Activated naive CD8-positive, alpha-beta T cell treated with anti-CD3 and anti-CD28 coated beads, Interleukin-2, amount 50 U/mL, for 24 hours (primary cell): ENCODE measurements at regions not wholly inside any gene's neighbourhood (a gene's known extent, or its start where the extent isn't known, plus 50 kb on each side); places are given as distances from the start of the nearest gene placed in this dataset.

Source experiments
- ATAC-seq: fragments of 150-1000 bp; cut with Tn5 transposase; one replicate; pipeline ENCODE4 v1.10.0; 2021
- DNase-seq: peaks from one replicate; pipeline ENCODE4 v3.0.0; 2021
- H3K27ac Mint-ChIP-seq: one replicate; pipeline ENCODE4 v1.8.0; 2021; ENCODE audit warnings: mild to moderate bottlenecking, mixed read lengths
- H3K27me3 Mint-ChIP-seq: one replicate; pipeline ENCODE4 v1.8.0; 2021; ENCODE audit warnings: mixed read lengths
- H3K36me3 Mint-ChIP-seq: one replicate; pipeline ENCODE4 v1.8.0; 2021; ENCODE audit warnings: low read depth, mixed read lengths
- H3K4me1 Mint-ChIP-seq: one replicate; pipeline ENCODE4 v1.8.0; 2021; ENCODE audit warnings: mixed read lengths
- H3K4me3 Mint-ChIP-seq: one replicate; pipeline ENCODE4 v1.8.0; 2021; ENCODE audit warnings: mild to moderate bottlenecking, moderate library complexity, mixed read lengths
- H3K9me3 Mint-ChIP-seq: one replicate; pipeline ENCODE4 v1.8.0; 2021; ENCODE audit warnings: mixed read lengths

DNA sequence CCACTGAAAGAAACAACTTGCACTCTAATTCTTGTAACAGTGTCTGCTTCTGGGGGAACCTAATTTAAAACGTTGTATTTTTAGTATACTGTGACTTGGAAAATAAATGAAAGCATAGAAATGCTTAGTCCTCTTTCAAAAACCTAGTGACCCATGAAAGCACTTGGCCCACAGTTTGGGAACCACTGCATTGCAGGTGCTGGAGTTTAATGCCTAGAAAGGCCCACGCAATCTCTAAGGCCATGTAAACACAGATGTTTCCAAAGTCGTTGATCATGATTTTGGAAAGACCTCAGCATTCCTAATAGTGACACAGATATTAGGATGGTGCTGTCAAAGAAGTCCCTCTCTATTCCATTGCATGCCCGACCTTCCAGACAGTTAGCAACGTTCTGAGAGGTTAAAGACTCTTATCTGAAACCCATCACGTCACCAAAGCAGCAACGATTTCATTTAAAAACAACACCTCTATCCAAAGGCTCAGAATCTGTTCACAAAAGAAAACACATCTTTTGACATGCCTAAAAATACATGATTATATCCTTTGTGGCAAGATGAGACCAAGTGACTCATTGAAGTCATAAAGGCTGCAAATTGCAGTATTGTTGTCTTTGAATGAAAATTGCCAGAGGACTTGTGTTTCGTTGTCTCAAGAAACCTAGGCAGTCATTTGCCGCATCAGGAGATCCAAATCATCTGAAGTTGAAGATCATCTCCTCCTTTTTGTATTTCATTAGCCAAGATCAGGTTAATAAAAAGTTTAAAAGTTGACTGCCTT lies 328.0 kb upstream of the ZNF507 start:
- H3K27me3 Mint-ChIP-seq = no peaks in the 10 kb centered on the region
- ATAC-seq (no peak), DNase-seq (no peak)
- peaks cover 5% of the 10 kb centered on the region for H3K9me3 Mint-ChIP-seq
- no peak overlapping the region for H3K4me3 Mint-ChIP-seq
- H3K27ac Mint-ChIP-seq = no peak overlapping the region
- no peaks in the 10 kb centered on the region for H3K4me1 Mint-ChIP-seq
- no peaks in the 10 kb centered on the region for H3K36me3 Mint-ChIP-seq

DNA sequence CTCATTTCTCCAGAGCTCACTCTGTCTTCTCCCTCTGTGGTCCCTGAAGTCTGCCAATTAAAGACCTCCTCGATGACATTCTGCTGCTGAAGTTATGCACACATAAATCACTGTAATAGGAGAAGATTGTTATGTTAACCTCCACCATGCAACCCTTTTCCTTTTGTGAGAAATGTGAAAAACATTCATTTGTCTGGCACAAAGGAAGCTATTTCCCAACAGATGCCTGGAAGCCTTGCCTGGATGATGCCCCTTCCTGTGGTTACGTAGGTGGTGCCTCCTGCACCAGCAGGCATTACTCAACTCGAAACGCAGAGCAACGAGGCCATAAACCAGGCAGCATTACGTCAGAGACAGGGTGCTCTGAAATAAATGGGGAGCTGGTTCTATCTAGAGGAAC lies 327.4 kb upstream of the ZNF507 start:
- DNase-seq = no peak
- Mint-ChIP-seq H3K27ac (no peak overlapping the region), H3K4me3 (no peak overlapping the region), H3K27me3 (no peaks in the 10 kb centered on the region), H3K4me1 (no peaks in the 10 kb centered on the region), H3K9me3 (peaks cover 5% of the 10 kb centered on the region), H3K36me3 (no peaks in the 10 kb centered on the region)
- no peak for ATAC-seq

GRCh38 chr19:32020538-32020937 lies 324.9 kb upstream of the ZNF507 start:
- H3K27ac Mint-ChIP-seq = no peak overlapping the region
- no peaks in the 10 kb centered on the region for H3K4me1 Mint-ChIP-seq
- ATAC-seq (no peak), DNase-seq (no peak)
- no peaks in the 10 kb centered on the region for H3K27me3 Mint-ChIP-seq
- no peak overlapping the region for H3K4me3 Mint-ChIP-seq
- H3K9me3 Mint-ChIP-seq = peaks cover 9% of the 10 kb centered on the region
- H3K36me3 Mint-ChIP-seq = no peaks in the 10 kb centered on the region

DNA sequence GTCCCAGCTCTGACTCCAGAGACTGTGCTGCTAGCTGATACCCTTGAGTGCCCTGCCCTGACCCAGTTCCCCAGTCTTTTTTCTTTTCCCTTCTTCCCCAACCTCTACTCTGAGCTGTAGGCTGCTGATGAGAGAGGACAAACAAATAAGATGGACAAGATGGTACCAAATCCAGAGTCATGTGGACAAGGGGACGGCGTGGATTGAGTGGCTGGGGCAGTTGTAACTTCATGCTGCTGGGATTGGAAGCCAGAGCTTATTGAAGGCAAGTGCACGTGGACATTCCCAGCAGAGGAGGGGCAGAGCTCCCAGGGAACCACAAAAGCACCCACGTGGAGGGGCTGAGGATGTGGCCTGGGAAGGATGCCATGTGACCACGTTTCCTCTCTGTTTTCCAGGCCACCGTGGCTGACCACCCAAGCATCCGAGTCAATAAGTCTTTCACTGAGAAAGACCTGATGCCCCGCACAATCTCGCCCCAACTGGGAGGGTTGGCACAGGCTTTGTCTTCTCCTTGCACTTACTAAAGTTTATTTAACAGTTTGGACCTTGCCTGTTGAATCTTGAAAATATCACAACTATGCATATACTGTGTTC lies 323.3 kb upstream of the ZNF507 start:
- no peak overlapping the region for H3K4me3 Mint-ChIP-seq
- no peak overlapping the region for H3K27ac Mint-ChIP-seq
- H3K36me3 Mint-ChIP-seq = no peaks in the 10 kb centered on the region
- ATAC-seq (no peak), DNase-seq (no peak)
- no peaks in the 10 kb centered on the region for H3K27me3 Mint-ChIP-seq
- no peaks in the 10 kb centered on the region for H3K4me1 Mint-ChIP-seq
- peaks cover 17% of the 10 kb centered on the region for H3K9me3 Mint-ChIP-seq

DNA sequence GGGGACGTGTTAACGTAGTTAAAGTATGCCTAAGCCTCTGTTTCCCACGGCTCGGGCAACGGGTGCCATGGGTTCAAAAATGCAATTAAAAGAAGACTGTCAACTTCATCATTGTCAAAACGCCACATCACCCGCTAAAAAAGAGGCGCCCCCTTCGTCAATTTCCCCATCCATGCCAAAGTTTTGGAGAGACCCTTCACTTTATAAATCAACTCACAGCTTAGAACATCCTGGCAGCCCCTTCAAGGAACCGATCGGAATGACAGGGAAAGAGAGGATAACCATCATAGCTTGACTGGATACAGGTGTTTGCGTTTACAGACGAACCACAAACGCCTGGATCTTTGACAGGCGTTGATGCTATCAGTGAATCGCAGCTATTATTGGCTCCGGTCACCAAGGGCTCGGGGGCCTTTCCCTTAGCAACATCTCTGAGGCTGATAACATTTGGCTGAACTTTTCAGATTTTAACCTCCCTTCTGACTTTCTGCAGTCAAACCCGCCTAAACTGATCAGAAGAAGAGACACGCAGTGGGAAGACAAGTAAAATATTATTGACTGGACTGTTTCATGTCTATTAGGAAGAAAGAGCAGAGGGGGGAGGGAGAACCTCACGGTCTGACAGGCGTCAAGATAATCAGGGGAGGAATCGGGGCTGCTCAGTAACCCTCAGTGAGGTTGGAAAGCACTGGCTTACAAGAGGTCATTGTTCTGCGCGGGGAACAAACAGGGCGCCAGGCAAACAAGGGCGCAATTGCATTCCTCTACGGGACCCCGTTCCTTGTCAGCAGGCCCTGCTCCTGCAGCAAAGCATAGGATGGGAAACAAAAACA lies 322.5 kb upstream of the ZNF507 start:
- H3K4me1 Mint-ChIP-seq = no peaks in the 10 kb centered on the region
- H3K9me3 Mint-ChIP-seq = peaks cover 18% of the 10 kb centered on the region
- H3K27me3 Mint-ChIP-seq = no peaks in the 10 kb centered on the region
- ATAC-seq (no peak), DNase-seq (no peak)
- no peaks in the 10 kb centered on the region for H3K36me3 Mint-ChIP-seq
- H3K4me3 Mint-ChIP-seq = no peak overlapping the region
- H3K27ac Mint-ChIP-seq = no peak overlapping the region

DNA sequence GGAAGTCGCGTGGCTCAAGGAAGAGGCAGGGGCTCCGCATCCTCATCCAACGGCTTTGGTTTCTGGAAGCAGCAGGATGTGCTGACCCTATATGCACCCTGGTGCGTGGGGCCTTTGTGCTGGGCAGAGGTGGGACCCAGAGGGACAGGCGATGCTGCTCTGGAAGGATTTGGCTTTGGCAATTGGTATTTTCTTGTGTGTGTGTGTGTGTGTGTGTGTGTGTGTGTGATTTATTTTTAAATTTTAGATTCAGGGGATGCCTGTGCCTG lies 321.9 kb upstream of the ZNF507 start:
- Mint-ChIP-seq H3K4me1 (no peaks in the 10 kb centered on the region), H3K36me3 (no peaks in the 10 kb centered on the region), H3K27me3 (no peaks in the 10 kb centered on the region), H3K27ac (no peak overlapping the region), H3K4me3 (no peak overlapping the region), H3K9me3 (peaks cover 18% of the 10 kb centered on the region)
- DNase-seq (no peak), ATAC-seq (no peak)

- Mint-ChIP-seq H3K9me3 (peaks cover 16% of the 10 kb centered on the region), H3K4me3 (no peak overlapping the region), H3K4me1 (no peaks in the 10 kb centered on the region), H3K36me3 (no peaks in the 10 kb centered on the region), H3K27me3 (peaks cover 6% of the 10 kb centered on the region), H3K27ac (no peak overlapping the region)
- ATAC-seq (no peak), DNase-seq (no peak)
These were observed 316.2 kb upstream of the ZNF507 start for GRCh38 chr19:32029235-32029634.

DNA sequence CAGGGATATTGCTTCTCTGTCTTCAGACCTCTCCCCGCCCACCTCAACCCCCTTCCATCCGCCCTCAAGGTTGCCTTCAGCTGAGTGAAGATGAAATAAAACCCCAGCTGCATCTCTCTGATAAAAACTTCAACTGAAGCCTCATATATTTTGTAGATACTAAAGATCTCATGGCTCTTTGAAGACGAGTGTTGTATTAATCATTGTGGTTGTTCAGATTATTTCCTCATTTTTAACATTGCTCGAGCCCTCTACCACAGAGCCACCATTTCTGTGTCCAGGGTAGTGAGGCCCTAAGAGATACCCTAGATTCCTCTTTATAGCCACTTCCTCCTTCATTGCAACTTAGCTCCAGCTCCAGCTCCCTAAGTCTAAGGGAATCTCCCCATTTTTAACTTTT lies 312.8 kb upstream of the ZNF507 start:
- Mint-ChIP-seq H3K4me1 (no peaks in the 10 kb centered on the region), H3K9me3 (peaks cover 6% of the 10 kb centered on the region), H3K27me3 (peaks cover 8% of the 10 kb centered on the region), H3K27ac (no peak overlapping the region), H3K4me3 (no peak overlapping the region), H3K36me3 (no peaks in the 10 kb centered on the region)
- DNase-seq (no peak), ATAC-seq (no peak)

GRCh38 chr19:32035626-32036025 lies 309.8 kb upstream of the ZNF507 start:
- no peaks in the 10 kb centered on the region for H3K4me1 Mint-ChIP-seq
- H3K9me3 Mint-ChIP-seq = no peaks in the 10 kb centered on the region
- peaks cover 2% of the 10 kb centered on the region for H3K27me3 Mint-ChIP-seq
- H3K4me3 Mint-ChIP-seq = no peak overlapping the region
- DNase-seq (no peak), ATAC-seq (no peak)
- no peaks in the 10 kb centered on the region for H3K36me3 Mint-ChIP-seq
- no peak overlapping the region for H3K27ac Mint-ChIP-seq

- no peaks in the 10 kb centered on the region for H3K4me1 Mint-ChIP-seq
- ATAC-seq (no peak), DNase-seq (no peak)
- peaks cover 13% of the 10 kb centered on the region for H3K27me3 Mint-ChIP-seq
- no peaks in the 10 kb centered on the region for H3K36me3 Mint-ChIP-seq
- no peak overlapping the region for H3K4me3 Mint-ChIP-seq
- H3K9me3 Mint-ChIP-seq = no peaks in the 10 kb centered on the region
- no peak overlapping the region for H3K27ac Mint-ChIP-seq
These were observed 307.1 kb upstream of the ZNF507 start for GRCh38 chr19:32038021-32038920.

DNA sequence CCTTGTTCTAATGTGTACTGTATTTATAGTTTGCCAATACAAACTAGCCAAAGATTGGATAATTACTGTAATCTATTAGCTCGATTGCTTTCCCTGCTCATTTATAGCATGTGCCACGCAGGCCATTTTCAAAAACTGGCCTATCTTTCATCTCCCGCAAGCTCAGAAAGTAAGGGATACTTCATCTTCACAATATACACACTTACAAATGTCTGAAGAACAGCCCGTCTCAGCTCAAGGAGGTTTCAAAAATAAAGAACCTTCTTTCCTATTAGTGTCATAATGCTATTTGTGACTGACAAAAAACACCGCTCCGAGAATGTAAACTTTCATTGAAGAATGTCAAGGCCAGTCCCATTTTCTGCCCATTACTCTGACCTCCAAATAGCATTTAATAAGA lies 306.4 kb upstream of the ZNF507 start:
- Mint-ChIP-seq H3K4me3 (no peak overlapping the region), H3K36me3 (no peaks in the 10 kb centered on the region), H3K27me3 (peaks cover 18% of the 10 kb centered on the region), H3K4me1 (no peaks in the 10 kb centered on the region), H3K9me3 (no peaks in the 10 kb centered on the region), H3K27ac (no peak overlapping the region)
- DNase-seq = no peak
- ATAC-seq = no peak

GRCh38 chr19:32039440-32039839 lies 306.0 kb upstream of the ZNF507 start:
- H3K27ac Mint-ChIP-seq = no peak overlapping the region
- DNase-seq (no peak), ATAC-seq (no peak)
- H3K27me3 Mint-ChIP-seq = peaks cover 21% of the 10 kb centered on the region
- H3K4me3 Mint-ChIP-seq = no peak overlapping the region
- no peaks in the 10 kb centered on the region for H3K36me3 Mint-ChIP-seq
- no peaks in the 10 kb centered on the region for H3K4me1 Mint-ChIP-seq
- H3K9me3 Mint-ChIP-seq = no peaks in the 10 kb centered on the region

DNA sequence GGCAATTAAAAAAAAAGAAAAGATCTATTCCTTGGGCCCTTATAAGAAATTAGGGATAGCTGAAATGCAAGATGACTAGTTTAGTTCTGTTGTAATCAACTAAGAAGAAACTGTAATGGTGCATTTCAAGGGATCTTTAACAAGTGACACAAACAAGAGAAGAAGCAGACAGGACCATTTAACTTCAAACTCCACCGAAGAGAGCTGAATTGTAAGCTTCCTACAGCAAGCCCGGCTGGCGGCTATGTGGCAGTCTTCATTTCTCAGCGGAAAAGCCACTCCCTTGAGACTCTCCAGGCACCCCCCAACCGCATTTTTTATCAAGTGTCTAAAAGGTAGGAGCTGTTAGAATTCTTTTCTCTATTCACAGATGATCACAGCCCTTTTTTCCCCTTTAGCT lies 305.2 kb upstream of the ZNF507 start:
- ATAC-seq = no peak
- Mint-ChIP-seq H3K36me3 (no peaks in the 10 kb centered on the region), H3K27me3 (peaks cover 24% of the 10 kb centered on the region), H3K9me3 (no peaks in the 10 kb centered on the region), H3K4me1 (no peaks in the 10 kb centered on the region), H3K27ac (no peak overlapping the region), H3K4me3 (no peak overlapping the region)
- DNase-seq = no peak

- H3K36me3 Mint-ChIP-seq = no peaks in the 10 kb centered on the region
- peaks cover 24% of the 10 kb centered on the region for H3K27me3 Mint-ChIP-seq
- ATAC-seq = no peak
- H3K4me3 Mint-ChIP-seq = no peak overlapping the region
- peak; percentile 34 for DNase-seq
- H3K4me1 Mint-ChIP-seq = no peaks in the 10 kb centered on the region
- H3K27ac Mint-ChIP-seq = no peak overlapping the region
- H3K9me3 Mint-ChIP-seq = no peaks in the 10 kb centered on the region
These were observed 303.6 kb upstream of the ZNF507 start for GRCh38 chr19:32041681-32042292.
